ENCODE measurements at regions not wholly inside any gene's neighbourhood (a gene's known extent, or its start where the extent isn't known, plus 50 kb on each side); places are given as distances from the start of the nearest gene placed in this dataset.

- no peak overlapping the region for H3K4me3 ChIP-seq (ENCODE audit: low read depth, low read length)
- no peak for TF ChIP-seq CTCF (IDR thresholded peaks at IDR 0.05; ENCODE audit: borderline replicate concordance, insufficient read depth, low read depth, low read length)
These were observed 526.0 kb upstream of the NR2F2 start for GRCh38 chr15:95804484-95804883.

GRCh38 chr15:95812491-95812890 is 518.0 kb upstream of the NR2F2 start:
- TF ChIP-seq CTCF (IDR thresholded peaks at IDR 0.05; ENCODE audit: borderline replicate concordance, insufficient read depth, low read depth, low read length) = no peak

GRCh38 chr15:95814908-95815307 is 515.6 kb upstream of the NR2F2 start:
- no peak for TF ChIP-seq CTCF (IDR thresholded peaks at IDR 0.05; ENCODE audit: borderline replicate concordance, insufficient read depth, low read depth, low read length)
- H3K4me3 ChIP-seq (ENCODE audit: low read depth, low read length) = no peak overlapping the region

More at GRCh38 chr15:95812491-95812890, 518.0 kb upstream of the NR2F2 start:
- H3K4me3 ChIP-seq (ENCODE audit: low read depth, low read length) = no peak overlapping the region

GRCh38 chr15:95816591-95816990 is 513.9 kb upstream of the NR2F2 start:
- no peak overlapping the region for H3K4me3 ChIP-seq (ENCODE audit: low read depth, low read length)
- TF ChIP-seq CTCF (IDR thresholded peaks at IDR 0.05; ENCODE audit: borderline replicate concordance, insufficient read depth, low read depth, low read length) = no peak

GRCh38 chr15:95822961-95823360 is 507.5 kb upstream of the NR2F2 start:
- TF ChIP-seq CTCF (IDR thresholded peaks at IDR 0.05; ENCODE audit: borderline replicate concordance, insufficient read depth, low read depth, low read length) = no peak
- no peak overlapping the region for H3K4me3 ChIP-seq (ENCODE audit: low read depth, low read length)

GRCh38 chr15:95825208-95825607 is 505.3 kb upstream of the NR2F2 start:
- H3K4me3 ChIP-seq (ENCODE audit: low read depth, low read length) = no peak overlapping the region
- TF ChIP-seq CTCF (IDR thresholded peaks at IDR 0.05; ENCODE audit: borderline replicate concordance, insufficient read depth, low read depth, low read length) = no peak

- no peak overlapping the region for H3K4me3 ChIP-seq (ENCODE audit: low read depth, low read length)
- no peak for TF ChIP-seq CTCF (IDR thresholded peaks at IDR 0.05; ENCODE audit: borderline replicate concordance, insufficient read depth, low read depth, low read length)
These were observed 504.7 kb upstream of the NR2F2 start for GRCh38 chr15:95825671-95826411.
